ENCODE measurements at regions not wholly inside any gene's neighbourhood (a gene's known extent, or its start where the extent isn't known, plus 50 kb on each side); places are given as distances from the start of the nearest gene placed in this dataset.

- DNase-seq: no peak
Observed at GRCh38 chr5:171606414-171607024, 179.1 kb upstream of the SMIM23 start.

GRCh38 chr5:171607863-171608262 lies 177.8 kb upstream of the SMIM23 start:
- DNase-seq: no peak

GRCh38 chr5:171609806-171610452 lies 175.7 kb upstream of the SMIM23 start:
- DNase-seq: no peak

GRCh38 chr5:171610686-171611085 lies 174.9 kb upstream of the SMIM23 start:
- DNase-seq: no peak

GRCh38 chr5:171612749-171613148 lies 172.9 kb upstream of the SMIM23 start:
- no peak for DNase-seq

GRCh38 chr5:171614511-171614910 lies 171.1 kb upstream of the SMIM23 start:
- DNase-seq: no peak

- DNase-seq: no peak
Observed at GRCh38 chr5:171614971-171615653, 170.5 kb upstream of the SMIM23 start.

- DNase-seq: no peak
Observed at GRCh38 chr5:171615705-171616640, 169.6 kb upstream of the SMIM23 start.

- DNase-seq: no peak
Observed at GRCh38 chr5:171617266-171617665, 168.4 kb upstream of the SMIM23 start.

- DNase-seq: no peak
Observed at GRCh38 chr5:171617817-171618591, 167.6 kb upstream of the SMIM23 start.

- no peak for DNase-seq
Observed at GRCh38 chr5:171619196-171619595, 166.4 kb upstream of the SMIM23 start.

GRCh38 chr5:171619744-171620143 lies 165.9 kb upstream of the SMIM23 start:
- DNase-seq: no peak

- no peak for DNase-seq
Observed at GRCh38 chr5:171622010-171622409, 163.6 kb upstream of the SMIM23 start.

- no peak for DNase-seq
Observed at GRCh38 chr5:171623107-171623506, 162.5 kb upstream of the SMIM23 start.

- no peak for DNase-seq
Observed at GRCh38 chr5:171623551-171624097, 162.0 kb upstream of the SMIM23 start.

GRCh38 chr5:171624396-171624795 lies 161.2 kb upstream of the SMIM23 start:
- no peak for DNase-seq

GRCh38 chr5:171625646-171626045 lies 160.0 kb upstream of the SMIM23 start:
- DNase-seq: no peak

- DNase-seq: no peak
Observed at GRCh38 chr5:171627936-171628632, 157.5 kb upstream of the SMIM23 start.

- no peak for DNase-seq
Observed at GRCh38 chr5:171628633-171628974, 157.0 kb upstream of the SMIM23 start.

GRCh38 chr5:171629221-171629620 lies 156.4 kb upstream of the SMIM23 start:
- DNase-seq: no peak

GRCh38 chr5:171629628-171630349 lies 155.8 kb upstream of the SMIM23 start:
- peak; percentile 2 for DNase-seq
